GM23248 (cell line): ENCODE measurements at regions not wholly inside any gene's neighbourhood (a gene's known extent, or its start where the extent isn't known, plus 50 kb on each side); places are given as distances from the start of the nearest gene placed in this dataset.

Source experiments
- DNase-seq: peaks from one replicate; pipeline ENCODE4 v3.0.0-alpha.2; 2015
- H2AFZ ChIP-seq: fragments of 200-600 bp; sonication (generic); 2 replicates; pipeline ENCODE4 v1.6.1; 2016; ENCODE audit warnings: antibody characterized with exemption
- H3F3A ChIP-seq: fragments of 200-600 bp; sonication (generic); 2 replicates; pipeline ENCODE4 v1.6.1; 2016; ENCODE audit warnings: mild to moderate bottlenecking, antibody characterized with exemption, mixed run types; ENCODE audit not compliant: insufficient read depth
- H3K27ac ChIP-seq: fragments of 200-600 bp; sonication (generic); 2 replicates; pipeline ENCODE4 v1.5.1; 2016; ENCODE audit warnings: mild to moderate bottlenecking
- H3K27me3 ChIP-seq: fragments of 200-600 bp; sonication (generic); replicated peaks from 2 replicates; pipeline ENCODE4 v1.6.1; 2016; ENCODE audit warnings: mild to moderate bottlenecking; ENCODE audit not compliant: insufficient read depth
- H3K36me3 ChIP-seq: fragments of 200-600 bp; sonication (generic); 2 replicates; pipeline ENCODE4 v1.6.1; 2016; ENCODE audit warnings: low read depth, mild to moderate bottlenecking
- H3K4me1 ChIP-seq: fragments of 200-600 bp; sonication (generic); 2 replicates; pipeline ENCODE4 v1.6.1; 2016; ENCODE audit warnings: mild to moderate bottlenecking; ENCODE audit not compliant: insufficient read depth
- H3K4me2 ChIP-seq: fragments of 200-600 bp; sonication (generic); one replicate; pipeline ENCODE4 v1.6.1; 2016; ENCODE audit warnings: mild to moderate bottlenecking; ENCODE audit not compliant: unreplicated experiment
- H3K4me3 ChIP-seq: fragments of 200-600 bp; sonication (generic); 2 replicates; pipeline ENCODE4 v1.5.1; 2016; ENCODE audit warnings: mild to moderate bottlenecking
- H3K79me2 ChIP-seq: fragments of 200-600 bp; sonication (generic); 2 replicates; pipeline ENCODE4 v1.6.1; 2016; ENCODE audit warnings: mild to moderate bottlenecking; ENCODE audit not compliant: insufficient read depth
- H3K9ac ChIP-seq: fragments of 200-600 bp; sonication (generic); 2 replicates; pipeline ENCODE4 v1.6.1; 2016; ENCODE audit warnings: mild to moderate bottlenecking
- H3K9me2 ChIP-seq: fragments of 200-600 bp; sonication (generic); 2 replicates; pipeline ENCODE4 v1.6.1; 2016; ENCODE audit warnings: mixed run types, mild to moderate bottlenecking, moderate library complexity; ENCODE audit not compliant: insufficient read depth
- H3K9me3 ChIP-seq: fragments of 200-600 bp; sonication (generic); one replicate; pipeline ENCODE4 v1.6.1; 2017; ENCODE audit warnings: low read depth
- H4K20me1 ChIP-seq: fragments of 200-600 bp; sonication (generic); 2 replicates; pipeline ENCODE4 v1.6.0; 2016; ENCODE audit not compliant: insufficient read depth
- EZH2 ChIP-seq: fragments of 200-600 bp; sonication (generic); IDR thresholded peaks from 2 replicates; pipeline ENCODE4 v1.6.1; 2018; ENCODE audit warnings: antibody characterized with exemption, mild to moderate bottlenecking; ENCODE audit not compliant: insufficient read depth, poor library complexity, severe bottlenecking
- EZH2phosphoT487 ChIP-seq: fragments of 200-600 bp; sonication (generic); IDR thresholded peaks from 2 replicates; pipeline ENCODE4 v1.6.1; 2018; ENCODE audit warnings: antibody characterized with exemption, moderate library complexity, mild to moderate bottlenecking, low read depth; ENCODE audit not compliant: insufficient read depth
- WGBS, 2 experiments: methylation state at CpG; one replicate each; pipeline ENCODE4 v1.1.6; 2015 to 2017; ENCODE audit warnings: low lambda C conversion rate in 2 of 2, low coverage in 1 of 2; ENCODE audit errors: missing lambda C conversion rate in 2 of 2; 5-methylcytosine and 5-hydroxymethylcytosine counted together
- in situ Hi-C: fragments of 300-500 bp; cut with MboI; formaldehyde crosslinking; loops from 2 replicates; pipeline ENCODE4 v1.15.0; 2020

GRCh38 chr5:84859056-84859455, 474.4 kb upstream of the EDIL3 start:
- 33 to 43% methylated on average over 1 of the region's 1 CpG for WGBS, 2 experiments
- no peak overlapping the region for H3K27ac ChIP-seq
- H3K9ac ChIP-seq: no peak overlapping the region
- no peak overlapping the region for H3K4me2 ChIP-seq
- no peak overlapping the region for H2AFZ ChIP-seq
- H3K9me3 ChIP-seq: no peaks in the 10 kb centered on the region
- no peaks in the 10 kb centered on the region for H4K20me1 ChIP-seq
- H3K4me1 ChIP-seq: no peaks in the 10 kb centered on the region
- H3K79me2 ChIP-seq: no peaks in the 10 kb centered on the region
- H3F3A ChIP-seq: no peaks in the 10 kb centered on the region
- no peak overlapping the region for H3K4me3 ChIP-seq
- DNase-seq: no peak
- no peaks in the 10 kb centered on the region for H3K9me2 ChIP-seq
- in situ Hi-C loops: no loop called here
- H3K36me3 ChIP-seq: no peaks in the 10 kb centered on the region
- TF ChIP-seq EZH2phosphoT487: no peak
- TF ChIP-seq EZH2: no peak
- no peaks in the 10 kb centered on the region for H3K27me3 ChIP-seq

DNA sequence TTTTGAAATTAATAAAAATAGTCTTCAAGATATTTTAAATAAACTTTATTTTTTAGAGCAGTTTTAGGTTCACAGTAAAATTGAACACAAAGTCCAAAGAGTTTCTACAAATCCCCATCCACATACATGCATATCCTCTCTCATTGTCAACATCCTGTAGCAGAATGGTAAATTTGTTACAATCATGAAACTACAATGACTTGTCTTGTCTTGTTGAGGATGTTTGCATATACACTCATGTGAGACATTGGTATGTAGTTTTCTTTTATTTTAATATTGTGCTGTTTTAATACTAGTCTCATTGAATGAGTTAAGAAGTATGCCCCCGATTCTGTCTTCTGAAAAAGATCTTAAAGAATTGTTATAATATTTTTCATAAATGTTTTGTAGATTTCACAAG, 447.0 kb upstream of the EDIL3 start:
- H3F3A ChIP-seq: no peaks in the 10 kb centered on the region
- no peak overlapping the region for H3K4me3 ChIP-seq
- no peaks in the 10 kb centered on the region for H3K79me2 ChIP-seq
- H3K36me3 ChIP-seq: no peaks in the 10 kb centered on the region
- H3K27ac ChIP-seq: no peak overlapping the region
- in situ Hi-C loops: no loop called here
- 4 to 24% methylated on average over 1 of the region's 1 CpG for WGBS, 2 experiments
- H3K27me3 ChIP-seq: no peaks in the 10 kb centered on the region
- DNase-seq: no peak
- no peaks in the 10 kb centered on the region for H3K9me3 ChIP-seq
- H3K4me2 ChIP-seq: no peak overlapping the region
- H3K9ac ChIP-seq: no peak overlapping the region
- H3K9me2 ChIP-seq: no peaks in the 10 kb centered on the region
- H2AFZ ChIP-seq: no peak overlapping the region
- TF ChIP-seq EZH2phosphoT487: no peak
- TF ChIP-seq EZH2: no peak
- H3K4me1 ChIP-seq: no peaks in the 10 kb centered on the region
- no peaks in the 10 kb centered on the region for H4K20me1 ChIP-seq

DNA sequence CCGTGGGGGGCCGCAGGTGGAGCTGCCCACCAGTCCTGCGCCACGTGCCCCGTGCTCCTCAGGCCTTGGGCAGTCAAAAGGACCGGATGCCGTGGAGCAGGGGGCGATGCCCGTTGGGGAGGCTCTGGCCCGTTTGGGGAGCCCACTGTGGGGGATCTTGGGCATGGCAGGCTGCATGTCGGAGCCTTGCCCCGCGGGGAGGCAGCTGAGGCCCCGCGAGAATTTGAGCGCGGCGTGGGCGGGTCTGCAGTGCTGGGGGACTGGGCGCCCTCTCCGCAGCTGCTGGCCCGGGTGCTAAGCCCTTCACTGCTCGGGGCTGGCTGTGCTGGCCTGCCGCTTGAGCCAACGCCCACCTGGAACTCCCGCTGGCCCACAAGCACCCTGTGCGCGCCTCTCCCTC, 445.6 kb upstream of the EDIL3 start:
- no peak overlapping the region for H3K27ac ChIP-seq
- no peaks in the 10 kb centered on the region for H4K20me1 ChIP-seq
- 61 to 63% methylated on average over 24 to 25 of the region's 28 CpGs for WGBS, 2 experiments
- no peak for DNase-seq
- H3K4me2 ChIP-seq: no peak overlapping the region
- no peak for TF ChIP-seq EZH2
- TF ChIP-seq EZH2phosphoT487: no peak
- H3K4me3 ChIP-seq: no peak overlapping the region
- no peaks in the 10 kb centered on the region for H3K9me3 ChIP-seq
- no peaks in the 10 kb centered on the region for H3K4me1 ChIP-seq
- no peaks in the 10 kb centered on the region for H3K9me2 ChIP-seq
- no peak overlapping the region for H2AFZ ChIP-seq
- in situ Hi-C loops: no loop called here
- no peaks in the 10 kb centered on the region for H3K79me2 ChIP-seq
- H3K36me3 ChIP-seq: no peaks in the 10 kb centered on the region
- no peak overlapping the region for H3K9ac ChIP-seq
- no peaks in the 10 kb centered on the region for H3K27me3 ChIP-seq
- no peaks in the 10 kb centered on the region for H3F3A ChIP-seq

DNA sequence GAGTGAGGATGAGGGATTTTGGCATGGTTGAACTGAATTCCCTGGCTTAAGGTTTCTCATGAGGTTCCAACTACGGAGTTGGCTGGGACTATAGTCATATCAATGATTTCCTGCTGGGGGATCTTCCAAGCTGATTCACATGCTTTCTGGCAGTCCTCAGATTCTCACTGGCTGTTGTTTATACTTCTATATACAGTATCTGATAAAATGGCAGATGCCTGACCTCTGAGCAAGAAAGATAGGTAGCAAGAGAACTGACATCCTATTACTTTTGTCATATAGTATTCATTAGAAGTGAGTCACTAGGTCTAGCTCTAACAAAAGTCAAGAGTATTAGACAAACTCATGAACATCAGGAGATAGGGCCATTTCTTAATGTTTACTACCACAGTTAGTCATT, 440.9 kb upstream of the EDIL3 start:
- Histone ChIP-seq H4K20me1 (no peaks in the 10 kb centered on the region), H3K27me3 (no peaks in the 10 kb centered on the region), H3K4me3 (no peak overlapping the region), H3K36me3 (no peaks in the 10 kb centered on the region), H2AFZ (no peak overlapping the region), H3K9ac (no peak overlapping the region), H3K9me2 (no peaks in the 10 kb centered on the region), H3K4me2 (no peak overlapping the region), H3K4me1 (no peaks in the 10 kb centered on the region), H3F3A (no peaks in the 10 kb centered on the region), H3K9me3 (no peaks in the 10 kb centered on the region), H3K79me2 (no peaks in the 10 kb centered on the region), H3K27ac (no peak overlapping the region)
- no peak for DNase-seq
- TF ChIP-seq EZH2 (no peak), EZH2phosphoT487 (no peak)
- WGBS, 2 experiments: 24 to 27% methylated on average over 1 of the region's 1 CpG
- in situ Hi-C loops: no loop called here

- Histone ChIP-seq H3K9me3 (no peaks in the 10 kb centered on the region), H3K4me2 (no peak overlapping the region), H3K4me3 (no peak overlapping the region), H3K79me2 (no peaks in the 10 kb centered on the region), H3K27ac (no peak overlapping the region), H3K36me3 (no peaks in the 10 kb centered on the region), H3K27me3 (no peaks in the 10 kb centered on the region), H3K9me2 (no peaks in the 10 kb centered on the region), H4K20me1 (no peaks in the 10 kb centered on the region), H2AFZ (no peak overlapping the region), H3K9ac (no peak overlapping the region), H3K4me1 (no peaks in the 10 kb centered on the region), H3F3A (no peaks in the 10 kb centered on the region)
- in situ Hi-C loops: no loop called here
- no peak for TF ChIP-seq EZH2
- no peak for TF ChIP-seq EZH2phosphoT487
- no peak for DNase-seq
- WGBS, 2 experiments: 8 to 9% methylated on average over 3 of the region's 3 CpGs
These were observed 437.2 kb upstream of the EDIL3 start for GRCh38 chr5:84821924-84822323.
